ENCODE measurements at regions not wholly inside any gene's neighbourhood (a gene's known extent, or its start where the extent isn't known, plus 50 kb on each side); places are given as distances from the start of the nearest gene placed in this dataset.

DNA sequence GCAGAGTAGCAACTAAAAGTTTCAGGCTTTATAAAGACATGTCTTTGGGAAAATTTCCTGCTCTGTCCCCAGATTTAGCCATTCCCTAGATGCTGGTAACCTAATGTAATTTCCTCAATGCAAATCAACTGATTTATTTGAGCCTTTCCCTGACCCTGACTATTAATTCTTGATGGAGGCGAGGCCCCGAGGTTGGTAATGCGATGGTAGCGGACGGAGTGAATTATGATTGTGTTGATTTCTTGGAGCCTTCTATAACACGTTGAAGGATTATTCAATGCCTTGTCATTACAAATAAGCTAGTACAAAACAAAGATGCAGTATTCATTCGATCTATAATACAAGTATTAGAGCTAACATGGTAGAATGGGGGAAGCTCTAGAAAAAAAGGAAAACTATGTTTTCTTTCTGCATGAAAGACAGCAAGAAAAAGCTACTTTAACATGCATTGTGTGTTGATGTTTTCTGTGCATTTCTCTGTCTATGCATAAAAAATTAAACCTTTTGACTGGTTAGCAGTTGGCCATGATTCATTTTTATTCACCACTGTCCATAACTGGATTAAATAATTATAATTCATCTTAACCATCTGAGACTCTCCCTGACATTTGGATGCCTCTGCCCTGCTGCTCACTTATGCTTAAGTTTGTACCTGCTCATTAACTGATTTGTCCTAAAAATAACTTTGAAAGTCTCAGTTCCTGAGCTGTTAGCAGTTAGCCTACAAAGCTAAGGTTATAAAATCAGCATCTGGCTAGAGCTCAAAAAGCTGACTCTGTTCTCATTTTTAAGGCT lies 490.2 kb upstream of the NUDT12 start:
- Histone ChIP-seq H3K27ac (ENCODE audit: low read length in 2 of 2) (no peak overlapping the region), H3K27me3 (replicated peaks in 1 of 4; ENCODE audit: control extremely low read depth in 1 of 4, control insufficient read depth in 3 of 4, insufficient read depth in 4 of 4, low read length in 3 of 4) (no peaks in the 10 kb centered on the region), H3K79me2 (ENCODE audit: control insufficient read depth, insufficient read depth, low read length) (no peaks in the 10 kb centered on the region), H3K36me3 (replicated peaks in 1 of 2; ENCODE audit: control extremely low read depth in 1 of 2, control insufficient read depth in 1 of 2, extremely low read depth in 1 of 2, insufficient read depth in 2 of 2, low read length in 1 of 2) (no peaks in the 10 kb centered on the region), H3K9me3 (ENCODE audit: control extremely low read depth in 1 of 3, control insufficient read depth in 2 of 3, insufficient read depth in 1 of 3, low read length in 2 of 3) (peaks cover 0 to 4% (median 0%) of the 10 kb centered on the region in 3 donors), H3K4me3 (ENCODE audit: control extremely low read depth in 1 of 5, extremely low read depth in 1 of 5, insufficient read depth in 1 of 5, low read depth in 2 of 5, low read length in 4 of 5) (no peak overlapping the region), H3K4me2 (replicated peaks; ENCODE audit: low read depth, low read length, poor library complexity, severe bottlenecking) (no peak overlapping the region), H4K20me1 (ENCODE audit: control insufficient read depth, insufficient read depth, low read length, poor library complexity, severe bottlenecking) (no peaks in the 10 kb centered on the region), H2AFZ (ENCODE audit: insufficient read depth, low read depth, low read length, poor library complexity, severe bottlenecking) (no peak overlapping the region), H3K9ac (ENCODE audit: low read length) (no peak overlapping the region), H3K4me1 (ENCODE audit: control insufficient read depth in 2 of 2, insufficient read depth in 2 of 2, low read length in 2 of 2) (no peaks in the 10 kb centered on the region)
- Mint-ChIP-seq H3K27ac (no peak overlapping the region), H3K9me3 (ENCODE audit: insufficient read depth) (peaks cover 10% of the 10 kb centered on the region), H3K4me3 (no peak overlapping the region), H3K27me3 (no peaks in the 10 kb centered on the region), H3K4me1 (no peaks in the 10 kb centered on the region)
- ATAC-seq (ENCODE audit: low read depth) (no peak), DNase-seq (no peak)
- ChIA-PET POLR2A (no interaction called here), CTCF (no interaction called here)
- intact Hi-C loops (cut with micrococcal nuclease), result no loop called here
- TF ChIP-seq EZH2 (IDR thresholded peaks at IDR 0.05; ENCODE audit: borderline replicate concordance, insufficient read depth, low read depth, low read length, poor library complexity, severe bottlenecking), result no peak
- TF ChIP-seq, protein P1, sequence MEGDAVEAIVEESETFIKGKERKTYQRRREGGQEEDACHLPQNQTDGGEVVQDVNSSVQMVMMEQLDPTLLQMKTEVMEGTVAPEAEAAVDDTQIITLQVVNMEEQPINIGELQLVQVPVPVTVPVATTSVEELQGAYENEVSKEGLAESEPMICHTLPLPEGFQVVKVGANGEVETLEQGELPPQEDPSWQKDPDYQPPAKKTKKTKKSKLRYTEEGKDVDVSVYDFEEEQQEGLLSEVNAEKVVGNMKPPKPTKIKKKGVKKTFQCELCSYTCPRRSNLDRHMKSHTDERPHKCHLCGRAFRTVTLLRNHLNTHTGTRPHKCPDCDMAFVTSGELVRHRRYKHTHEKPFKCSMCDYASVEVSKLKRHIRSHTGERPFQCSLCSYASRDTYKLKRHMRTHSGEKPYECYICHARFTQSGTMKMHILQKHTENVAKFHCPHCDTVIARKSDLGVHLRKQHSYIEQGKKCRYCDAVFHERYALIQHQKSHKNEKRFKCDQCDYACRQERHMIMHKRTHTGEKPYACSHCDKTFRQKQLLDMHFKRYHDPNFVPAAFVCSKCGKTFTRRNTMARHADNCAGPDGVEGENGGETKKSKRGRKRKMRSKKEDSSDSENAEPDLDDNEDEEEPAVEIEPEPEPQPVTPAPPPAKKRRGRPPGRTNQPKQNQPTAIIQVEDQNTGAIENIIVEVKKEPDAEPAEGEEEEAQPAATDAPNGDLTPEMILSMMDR (IDR thresholded peaks at IDR 0.05), result no peak
- no CpG with 5 or more reads among the region's 7 CpGs for WGBS (ENCODE audit: insufficient coverage)

DNA sequence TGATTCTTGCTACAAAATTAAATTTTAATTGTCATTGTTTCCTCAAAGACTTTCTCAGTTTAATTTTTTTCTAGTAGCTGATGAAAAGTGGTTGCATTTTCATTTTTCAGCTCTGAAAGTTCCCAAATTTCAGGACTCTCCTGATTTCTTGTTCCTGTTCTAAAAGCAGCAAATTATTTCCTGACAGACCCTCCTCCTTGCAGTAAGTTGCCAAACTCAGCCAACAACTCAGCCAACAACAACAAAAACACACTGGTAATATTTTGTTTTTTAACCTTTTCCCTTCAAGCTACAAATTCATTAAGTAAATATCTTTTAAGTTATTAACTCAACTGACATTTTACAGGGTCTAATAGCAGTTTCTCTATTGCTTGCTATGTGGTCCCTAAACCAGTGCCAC lies 487.8 kb upstream of the NUDT12 start:
- Histone ChIP-seq H3K4me1 (ENCODE audit: control insufficient read depth in 2 of 2, insufficient read depth in 2 of 2, low read length in 2 of 2) (no peaks in the 10 kb centered on the region), H3K79me2 (ENCODE audit: control insufficient read depth, insufficient read depth, low read length) (no peaks in the 10 kb centered on the region), H3K9ac (ENCODE audit: low read length) (no peak overlapping the region), H4K20me1 (ENCODE audit: control insufficient read depth, insufficient read depth, low read length, poor library complexity, severe bottlenecking) (no peaks in the 10 kb centered on the region), H3K27ac (ENCODE audit: low read length in 2 of 2) (no peak overlapping the region), H3K9me3 (ENCODE audit: control extremely low read depth in 1 of 3, control insufficient read depth in 2 of 3, insufficient read depth in 1 of 3, low read length in 2 of 3) (peaks cover 0 to 4% (median 0%) of the 10 kb centered on the region in 3 donors), H3K36me3 (replicated peaks in 1 of 2; ENCODE audit: control extremely low read depth in 1 of 2, control insufficient read depth in 1 of 2, extremely low read depth in 1 of 2, insufficient read depth in 2 of 2, low read length in 1 of 2) (no peaks in the 10 kb centered on the region), H3K4me3 (ENCODE audit: control extremely low read depth in 1 of 5, extremely low read depth in 1 of 5, insufficient read depth in 1 of 5, low read depth in 2 of 5, low read length in 4 of 5) (no peak overlapping the region), H3K4me2 (replicated peaks; ENCODE audit: low read depth, low read length, poor library complexity, severe bottlenecking) (no peak overlapping the region), H2AFZ (ENCODE audit: insufficient read depth, low read depth, low read length, poor library complexity, severe bottlenecking) (no peak overlapping the region), H3K27me3 (replicated peaks in 1 of 4; ENCODE audit: control extremely low read depth in 1 of 4, control insufficient read depth in 3 of 4, insufficient read depth in 4 of 4, low read length in 3 of 4) (no peaks in the 10 kb centered on the region)
- Mint-ChIP-seq H3K27me3 (no peaks in the 10 kb centered on the region), H3K4me3 (no peak overlapping the region), H3K27ac (no peak overlapping the region), H3K4me1 (no peaks in the 10 kb centered on the region), H3K9me3 (ENCODE audit: insufficient read depth) (peaks cover 4% of the 10 kb centered on the region)
- ATAC-seq (ENCODE audit: low read depth), result no peak
- TF ChIP-seq, protein P1 (IDR thresholded peaks at IDR 0.05), result no peak
- no peak for TF ChIP-seq EZH2 (IDR thresholded peaks at IDR 0.05; ENCODE audit: borderline replicate concordance, insufficient read depth, low read depth, low read length, poor library complexity, severe bottlenecking)
- POLR2A ChIA-PET, result no interaction called here
- no peak for DNase-seq
- intact Hi-C loops (cut with micrococcal nuclease), result no loop called here
- CTCF ChIA-PET, result no interaction called here
